DMS153 treated with DMSO at 0.1 percent for 48 hours (cell line): ENCODE measurements at regions not wholly inside any gene's neighbourhood (a gene's known extent, or its start where the extent isn't known, plus 50 kb on each side); places are given as distances from the start of the nearest gene placed in this dataset.

Source experiments
- DNase-seq: peaks from one replicate; lab custom pipeline; 2025; ENCODE audit not compliant: unreplicated experiment; lab: John Stamatoyannopoulos, UW

DNA sequence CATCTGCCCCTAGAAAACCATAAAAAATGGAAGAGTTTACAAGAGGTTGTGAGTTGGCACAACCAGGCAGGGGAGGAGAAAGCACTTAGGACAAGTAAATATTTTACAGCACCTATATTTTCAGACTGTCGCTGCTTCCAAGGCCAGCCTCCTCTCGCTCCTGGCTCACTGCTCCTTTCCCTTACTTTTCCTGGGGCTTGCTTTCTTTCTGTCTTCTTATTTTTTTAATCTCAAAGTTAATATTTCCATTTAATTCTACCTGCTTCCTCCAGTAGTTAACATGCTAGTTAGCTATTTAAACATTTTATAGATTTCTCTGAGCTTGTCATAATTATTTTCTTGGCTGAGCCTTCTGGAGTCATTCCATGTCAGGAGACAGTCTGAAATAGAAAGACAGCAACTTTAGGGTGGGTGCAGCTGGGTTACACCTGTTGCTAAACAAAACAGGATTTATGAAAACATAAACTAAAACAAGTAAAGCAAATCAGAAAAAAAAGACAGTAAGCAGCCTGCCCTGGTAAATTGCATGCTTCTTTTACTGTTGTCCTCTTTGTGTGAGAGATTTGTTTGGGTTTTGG is 330.1 kb downstream of the DLEU7 start:
- DNase-seq, result no peak

GRCh38 chr13:50514249-50514648 is 329.2 kb downstream of the DLEU7 start:
- DNase-seq, result no peak

- DNase-seq, result no peak
Measured at GRCh38 chr13:50518131-50518530, 325.4 kb downstream of the DLEU7 start.

DNA sequence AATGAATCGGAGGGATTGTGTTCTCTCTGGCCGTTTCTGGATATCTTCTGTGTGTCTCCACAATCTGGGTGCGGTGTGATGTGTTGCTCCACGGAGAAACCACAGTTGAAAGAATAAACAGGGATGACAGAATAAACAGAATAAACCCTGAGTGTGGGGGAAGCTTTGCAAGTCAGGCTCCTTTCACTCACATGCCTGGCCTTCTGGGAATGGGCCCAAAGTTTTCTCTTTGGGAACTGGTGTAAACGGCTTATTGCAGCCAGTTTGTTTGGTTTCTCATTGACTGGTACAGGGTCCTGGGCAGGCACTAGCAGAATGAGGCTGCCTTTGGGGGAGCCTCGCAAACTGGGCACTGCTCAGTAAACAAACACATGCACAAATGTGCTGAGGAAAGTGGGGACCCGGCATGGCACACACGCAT is 324.7 kb downstream of the DLEU7 start:
- no peak for DNase-seq

- no peak for DNase-seq
Measured at GRCh38 chr13:50519866-50520265, 323.6 kb downstream of the DLEU7 start.

DNA sequence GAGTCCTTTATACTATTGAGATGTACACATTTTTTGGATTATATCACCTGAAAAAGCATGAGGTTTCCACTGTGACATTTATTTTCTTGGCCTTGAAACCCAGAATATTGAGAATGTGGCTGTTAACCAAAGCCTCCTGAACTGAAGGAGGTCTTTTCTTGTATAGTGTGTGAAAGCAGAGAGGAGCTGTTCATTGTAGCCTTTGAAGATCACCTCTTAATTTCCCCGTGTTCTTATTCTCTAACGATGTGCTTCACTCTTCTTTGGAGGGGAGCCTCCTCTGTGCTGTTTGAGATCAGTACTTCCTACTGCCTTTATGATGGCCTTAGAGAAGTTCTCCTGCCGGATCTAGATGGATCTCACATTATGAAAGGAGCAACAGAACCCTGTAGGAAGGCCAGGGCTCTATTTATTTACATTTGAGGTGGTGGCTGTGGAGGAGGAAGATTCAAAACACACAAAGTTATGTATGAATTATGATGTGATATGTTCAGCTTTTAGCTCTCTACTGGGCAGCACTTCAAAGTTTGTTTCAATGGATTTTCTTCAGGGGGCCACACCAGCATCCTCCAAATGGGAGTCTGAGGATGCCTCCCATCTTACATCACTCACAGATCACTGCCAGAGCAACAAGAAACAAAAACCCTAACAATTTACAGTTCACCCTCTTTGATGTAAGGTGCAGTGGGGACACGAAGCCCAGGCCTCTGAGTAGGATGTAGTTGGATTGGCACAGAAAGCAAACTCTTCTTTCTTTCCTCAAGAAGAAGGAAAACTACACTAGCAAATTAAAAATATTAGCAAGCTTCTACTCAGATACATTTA is 322.3 kb downstream of the DLEU7 start:
- DNase-seq, result no peak

GRCh38 chr13:50521831-50522149 is 321.7 kb downstream of the DLEU7 start:
- no peak for DNase-seq

GRCh38 chr13:50522506-50522905 is 321.0 kb downstream of the DLEU7 start:
- no peak for DNase-seq

- DNase-seq, result no peak
Measured at GRCh38 chr13:50523307-50523706, 320.2 kb downstream of the DLEU7 start.

GRCh38 chr13:50524560-50524959 is 318.9 kb downstream of the DLEU7 start:
- no peak for DNase-seq

DNA sequence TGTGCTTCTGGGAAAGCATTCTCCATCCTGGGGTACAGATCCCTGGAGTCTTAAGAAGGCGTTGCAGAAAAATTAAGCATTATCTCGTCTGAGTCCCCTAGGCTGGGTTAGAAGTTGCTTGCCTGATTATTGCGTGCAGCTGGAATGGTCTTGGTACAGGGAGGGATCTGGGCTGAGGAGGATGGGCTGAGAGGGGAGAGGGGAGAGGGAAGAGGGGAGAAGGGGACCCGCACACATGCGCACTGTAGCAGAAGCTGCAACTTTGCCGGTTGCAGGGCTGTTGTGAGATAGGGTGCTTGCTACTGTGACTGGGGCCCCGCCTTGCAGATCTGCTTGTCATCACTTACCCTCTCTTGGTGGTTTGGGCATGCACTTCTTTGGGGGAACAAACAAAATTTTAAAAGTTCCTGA is 316.8 kb downstream of the DLEU7 start:
- DNase-seq, result no peak

GRCh38 chr13:50527188-50527587 is 316.3 kb downstream of the DLEU7 start:
- no peak for DNase-seq

DNA sequence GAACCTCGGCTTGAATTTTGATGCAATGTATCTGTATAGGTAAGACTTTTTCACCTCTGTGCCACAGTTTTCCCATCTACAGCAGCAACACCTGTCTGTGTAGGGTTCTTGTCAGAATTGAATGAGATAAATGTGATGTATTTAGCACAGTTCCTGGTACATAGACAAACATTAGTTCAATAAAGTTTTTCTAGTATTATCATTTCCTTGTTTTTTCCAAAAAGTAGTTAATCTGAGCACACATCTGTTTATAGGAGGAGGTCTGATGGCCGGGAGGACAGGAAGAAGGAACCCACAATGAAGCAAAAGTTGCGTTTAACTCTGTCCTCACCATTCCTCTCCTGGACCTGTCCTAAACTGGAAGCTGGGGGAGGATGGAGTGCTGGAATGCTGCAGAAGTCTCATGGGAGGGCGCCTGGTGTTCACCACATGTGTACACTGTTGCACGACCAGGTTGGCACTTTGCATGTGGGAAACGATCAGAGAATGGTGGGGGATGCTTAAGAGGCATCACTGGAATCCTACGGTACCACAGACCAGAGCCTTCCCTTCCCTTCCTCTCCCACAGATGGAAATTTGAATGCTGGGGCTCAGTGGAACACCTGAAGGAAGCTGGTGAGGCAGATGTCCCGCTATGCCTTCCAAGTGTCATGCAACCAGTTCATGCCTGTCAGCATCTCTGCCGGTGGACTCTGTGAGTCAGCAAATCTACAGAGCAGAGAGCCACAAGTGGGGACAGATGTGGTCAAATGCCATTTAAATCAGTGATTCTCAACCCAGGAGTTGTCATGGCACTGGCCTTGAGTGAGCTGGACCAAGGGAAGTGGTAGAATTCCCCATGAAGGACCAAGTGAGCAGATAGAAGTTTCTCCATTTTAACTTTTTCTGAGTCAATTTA is 315.6 kb downstream of the DLEU7 start:
- DNase-seq, result no peak

DNA sequence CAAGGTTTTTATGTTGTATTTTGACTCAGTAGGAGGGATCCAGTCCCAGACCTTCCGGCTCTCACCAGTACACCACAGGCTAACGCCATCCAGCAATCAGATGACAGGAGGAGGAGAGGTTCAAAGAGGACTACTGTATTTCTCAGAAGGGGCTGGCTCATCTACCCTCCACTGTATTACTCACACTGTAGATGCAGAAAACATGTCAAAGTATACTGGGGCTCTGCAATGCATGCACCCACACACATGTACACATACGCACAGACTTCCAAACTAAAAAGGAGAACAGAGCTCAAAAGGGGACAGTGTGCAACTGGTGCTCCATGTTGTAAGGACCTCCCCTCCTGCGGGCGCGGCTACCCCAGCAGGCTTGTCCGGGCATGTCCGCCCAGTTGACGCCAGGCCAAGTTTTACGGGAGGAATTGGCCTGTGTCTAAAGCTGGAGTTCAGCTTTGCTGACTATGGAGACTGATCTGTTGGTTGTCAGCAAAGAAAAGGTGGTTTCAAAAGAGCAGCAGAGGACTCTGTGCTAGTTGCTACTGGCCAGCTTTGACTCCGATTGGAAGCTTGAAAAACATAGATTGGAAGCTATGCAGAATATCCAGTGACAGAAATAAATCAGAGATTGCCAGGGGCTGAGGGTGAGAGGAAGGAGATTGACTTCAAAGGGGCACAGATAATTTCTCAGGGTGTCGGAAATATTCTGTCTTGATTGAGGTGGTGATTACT is 314.2 kb downstream of the DLEU7 start:
- peak; percentile 44 for DNase-seq

DNA sequence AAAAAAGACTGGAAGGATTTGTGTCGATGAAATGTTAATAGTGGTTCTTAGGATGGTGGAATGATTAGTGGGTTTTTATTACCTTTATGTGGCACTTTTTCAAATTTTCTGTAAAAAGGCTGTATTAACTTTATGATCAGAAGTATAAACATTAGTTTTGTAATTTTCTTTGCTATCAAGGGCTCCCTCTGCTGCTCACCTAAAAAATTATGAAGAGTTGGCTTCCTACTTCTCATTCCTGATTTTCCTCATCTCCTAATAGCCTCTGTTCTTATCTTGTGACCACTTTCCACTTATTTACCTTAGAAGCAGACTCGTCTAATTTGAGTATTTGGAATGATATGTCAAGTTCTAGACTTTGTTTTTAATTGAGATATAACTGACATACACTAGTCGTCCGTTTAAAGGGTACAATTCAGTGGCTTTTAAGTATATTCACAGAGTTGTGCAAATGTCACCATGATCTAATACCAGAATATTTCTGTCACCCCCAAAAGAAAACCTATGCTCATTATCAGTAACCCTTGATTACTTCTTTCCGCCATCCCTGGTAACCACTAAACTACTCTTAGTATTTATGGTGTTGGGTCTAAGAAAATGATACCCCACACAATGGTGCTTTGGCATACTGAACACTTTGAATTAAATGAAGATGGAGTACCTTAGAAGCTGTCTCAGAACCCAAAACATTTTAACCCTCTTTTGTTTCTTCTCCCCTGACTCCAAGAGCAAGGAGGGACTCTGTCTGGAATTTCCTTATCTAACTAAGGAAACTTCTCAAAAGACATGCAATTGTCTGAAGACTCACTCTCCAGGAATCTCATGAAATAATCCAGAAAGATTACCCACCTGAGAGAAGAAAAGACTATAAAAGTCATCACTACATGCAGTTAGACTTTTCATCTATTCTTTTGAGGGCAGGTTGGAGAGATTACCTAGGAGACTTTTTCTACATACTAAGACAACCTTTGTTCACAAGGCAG is 311.3 kb downstream of the DLEU7 start:
- DNase-seq, result no peak

GRCh38 chr13:50535050-50535449 is 308.4 kb downstream of the DLEU7 start:
- DNase-seq, result no peak

DNA sequence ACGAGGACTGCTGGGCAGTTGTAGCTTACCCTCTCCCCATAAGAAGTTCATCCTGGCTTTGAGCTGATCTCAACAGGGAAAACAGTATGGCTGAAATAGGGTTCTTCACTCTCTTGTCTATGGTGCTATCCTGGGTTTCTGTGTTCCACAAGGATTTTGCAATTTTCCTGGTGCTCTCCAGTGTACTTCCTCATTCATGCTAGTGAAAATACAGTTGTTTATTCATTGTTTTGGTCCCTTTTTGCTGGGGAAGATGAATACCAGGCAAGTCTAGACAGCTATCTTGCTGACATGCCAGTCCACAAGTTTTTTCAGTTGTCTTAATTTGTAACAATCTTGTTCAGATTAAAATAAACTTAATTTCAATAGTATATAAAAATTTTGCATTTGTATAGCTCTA is 306.5 kb downstream of the DLEU7 start:
- DNase-seq, result no peak

- no peak for DNase-seq
Measured at GRCh38 chr13:50539791-50540530, 303.5 kb downstream of the DLEU7 start.

- DNase-seq, result no peak
Measured at GRCh38 chr13:50543141-50543540, 300.4 kb downstream of the DLEU7 start.
